Thymus (tissue), 11 donors: ENCODE measurements at regions not wholly inside any gene's neighbourhood (a gene's known extent, or its start where the extent isn't known, plus 50 kb on each side); places are given as distances from the start of the nearest gene placed in this dataset.
"Not testable (repeated sequence)": the region's sequence is repeated elsewhere in the genome, so short reads cannot be mapped to it uniquely, and the experiment has no call there.

Experiments
- DNase-seq, 9 donors: peaks; one replicate each; pipeline ENCODE4 v3.0.0-alpha.2; 2013; ENCODE audit warnings: low spot score in 9 of 9, low read depth in 6 of 9, missing footprints in 1 of 9
- H3K27ac ChIP-seq, 2 donors: one replicate each; pipeline ENCODE4 v1.5.1; 2013; ENCODE audit warnings: control low read depth in 1 of 2, low read depth in 1 of 2, low read length in 1 of 2, mild to moderate bottlenecking in 1 of 2, moderate library complexity in 1 of 2
- H3K27me3 ChIP-seq, 2 donors: one replicate each; pipeline ENCODE4 v1.5.1; 2013; ENCODE audit warnings: low read length in 1 of 2; ENCODE audit not compliant: control insufficient read depth in 2 of 2, insufficient read depth in 1 of 2
- H3K36me3 ChIP-seq, 2 donors: one replicate each; pipeline ENCODE4 v1.5.1; 2013; ENCODE audit warnings: low read length in 1 of 2, mild to moderate bottlenecking in 1 of 2, moderate library complexity in 1 of 2; ENCODE audit not compliant: control insufficient read depth in 2 of 2, insufficient read depth in 2 of 2
- H3K4me1 ChIP-seq, 2 donors: one replicate each; pipeline ENCODE4 v1.5.1; 2013; ENCODE audit warnings: low read length in 2 of 2; ENCODE audit not compliant: control insufficient read depth in 2 of 2, insufficient read depth in 2 of 2
- H3K4me3 ChIP-seq, 2 donors: one replicate each; pipeline ENCODE4 v1.5.1; 2013; ENCODE audit warnings: low read length in 2 of 2, control low read depth in 1 of 2, mild to moderate bottlenecking in 1 of 2
- H3K9me3 ChIP-seq, 2 donors: one replicate each; pipeline ENCODE4 v1.5.1; 2013; ENCODE audit warnings: low read length in 1 of 2, mild to moderate bottlenecking in 1 of 2; ENCODE audit not compliant: control insufficient read depth in 2 of 2, insufficient read depth in 1 of 2
- WGBS: extraction: QIAGEN DNeasy Blood & Tissue Kit; methylation state at CpG from one replicate; pipeline ENCODE4 v1.1.7; 2013; 5-methylcytosine and 5-hydroxymethylcytosine counted together
- donor health status: healthy.

DNA sequence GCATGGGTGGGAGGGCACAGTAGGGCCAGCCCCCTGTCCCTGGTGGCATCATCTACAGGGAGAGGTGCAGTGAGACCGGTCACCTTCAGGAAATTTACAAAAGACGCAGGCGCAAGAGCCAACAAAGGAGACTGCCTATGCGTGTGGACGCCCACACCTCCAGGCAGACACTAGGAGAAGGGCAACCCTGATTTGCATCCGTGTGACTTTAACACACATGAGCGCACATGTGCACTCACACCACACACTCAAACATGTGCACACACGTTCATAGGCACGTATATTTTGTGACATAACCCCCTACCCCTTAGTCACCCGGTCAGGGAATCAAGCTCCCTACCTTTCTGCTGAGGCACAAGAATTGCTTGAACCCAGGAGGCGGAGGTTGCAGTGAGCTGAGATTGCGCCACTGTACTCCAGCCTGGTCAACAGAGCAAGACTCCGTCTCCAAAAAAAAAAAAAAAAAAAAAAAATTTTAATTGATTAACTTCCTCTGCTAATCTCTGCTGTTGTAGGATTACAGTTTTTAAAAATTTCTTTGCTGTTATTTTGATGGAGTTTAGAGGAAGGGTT lies 84.7 kb upstream of the SLC25A33 start:
- 96% methylated on average over 13 of the region's 13 CpGs for WGBS
- Histone ChIP-seq H3K27me3 (peaks cover 0 to 2% of the 10 kb centered on the region in 2 donors), H3K36me3 (no peaks in the 10 kb centered on the region), H3K4me3 (no peak overlapping the region), H3K9me3 (peaks cover 0 to 8% of the 10 kb centered on the region in 2 donors), H3K27ac (no peak overlapping the region), H3K4me1 (peaks cover 2 to 6% of the 10 kb centered on the region in 2 donors)
- DNase-seq: no peak

DNA sequence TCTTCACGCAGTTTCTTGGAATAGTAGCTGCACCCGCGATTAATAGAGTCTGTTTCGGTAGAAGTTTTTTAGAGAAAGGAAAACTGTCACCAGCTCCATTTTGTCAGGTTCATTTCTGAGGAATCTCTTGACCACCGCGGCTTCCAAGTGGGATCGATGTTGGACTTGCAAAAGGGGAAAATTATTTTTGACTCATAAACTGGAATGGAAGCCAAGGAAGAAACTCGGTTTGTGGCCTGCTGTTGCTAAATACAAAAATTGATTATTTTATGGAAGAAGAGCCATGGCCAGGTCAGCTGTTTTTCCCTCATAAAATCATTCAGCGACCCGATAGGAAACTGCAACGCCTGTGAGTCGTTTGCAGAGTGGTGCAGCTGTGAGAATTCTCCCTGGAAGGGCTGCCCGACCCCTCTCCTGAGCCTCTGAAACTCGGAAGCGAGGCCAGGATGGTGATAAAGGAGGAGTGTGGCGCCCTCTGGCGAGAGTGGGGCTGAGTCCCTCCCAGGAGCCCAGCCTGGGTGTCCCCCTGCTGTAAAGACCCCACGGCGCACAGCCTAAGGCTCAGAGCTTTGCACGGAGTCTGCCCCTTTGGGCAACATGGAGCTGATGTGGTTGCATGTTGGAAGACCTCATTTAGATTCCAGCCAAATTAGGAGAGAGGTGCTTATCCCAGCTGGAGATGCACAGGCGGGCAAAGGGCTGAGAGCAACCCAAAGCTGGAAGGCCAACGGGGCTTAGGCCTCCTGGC lies 83.6 kb upstream of the SLC25A33 start:
- peaks cover 2 to 6% of the 10 kb centered on the region in 2 donors for H3K4me1 ChIP-seq
- peak; percentile 43 to 86 (median 70) for DNase-seq
- no peaks in the 10 kb centered on the region for H3K36me3 ChIP-seq
- peaks cover 0 to 2% of the 10 kb centered on the region in 2 donors for H3K27me3 ChIP-seq
- H3K4me3 ChIP-seq: no peak overlapping the region
- peaks cover 0 to 4% of the 10 kb centered on the region in 2 donors for H3K9me3 ChIP-seq
- 50% methylated on average over 22 of the region's 22 CpGs for WGBS
- H3K27ac ChIP-seq: no peak overlapping the region

DNA sequence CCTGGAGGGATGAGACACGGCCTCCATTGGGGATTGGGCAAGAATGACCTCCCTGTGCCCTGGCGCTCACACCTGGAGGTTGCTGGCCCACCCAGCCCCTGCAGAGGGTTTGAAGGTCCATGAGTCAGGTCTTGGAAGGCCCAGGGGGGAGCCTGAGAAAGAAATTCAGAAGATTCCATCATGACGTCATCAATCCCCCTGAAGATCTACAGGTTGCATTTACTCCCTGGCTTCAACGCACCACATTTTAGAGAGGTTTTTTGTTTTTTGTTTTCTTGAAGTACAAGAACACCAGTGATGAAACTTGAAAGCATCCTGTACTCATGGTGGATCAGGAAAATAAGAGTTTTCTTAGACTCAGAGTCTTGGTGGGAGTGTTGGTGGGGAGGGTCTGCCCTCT lies 82.4 kb upstream of the SLC25A33 start:
- Histone ChIP-seq H3K27ac (no peak overlapping the region), H3K4me3 (no peak overlapping the region), H3K36me3 (no peaks in the 10 kb centered on the region), H3K9me3 (peaks cover 0 to 4% of the 10 kb centered on the region in 2 donors), H3K4me1 (peaks cover 2 to 6% of the 10 kb centered on the region in 2 donors), H3K27me3 (peaks cover 0 to 2% of the 10 kb centered on the region in 2 donors)
- WGBS: 94% methylated on average over 4 of the region's 4 CpGs
- DNase-seq: no peak

DNA sequence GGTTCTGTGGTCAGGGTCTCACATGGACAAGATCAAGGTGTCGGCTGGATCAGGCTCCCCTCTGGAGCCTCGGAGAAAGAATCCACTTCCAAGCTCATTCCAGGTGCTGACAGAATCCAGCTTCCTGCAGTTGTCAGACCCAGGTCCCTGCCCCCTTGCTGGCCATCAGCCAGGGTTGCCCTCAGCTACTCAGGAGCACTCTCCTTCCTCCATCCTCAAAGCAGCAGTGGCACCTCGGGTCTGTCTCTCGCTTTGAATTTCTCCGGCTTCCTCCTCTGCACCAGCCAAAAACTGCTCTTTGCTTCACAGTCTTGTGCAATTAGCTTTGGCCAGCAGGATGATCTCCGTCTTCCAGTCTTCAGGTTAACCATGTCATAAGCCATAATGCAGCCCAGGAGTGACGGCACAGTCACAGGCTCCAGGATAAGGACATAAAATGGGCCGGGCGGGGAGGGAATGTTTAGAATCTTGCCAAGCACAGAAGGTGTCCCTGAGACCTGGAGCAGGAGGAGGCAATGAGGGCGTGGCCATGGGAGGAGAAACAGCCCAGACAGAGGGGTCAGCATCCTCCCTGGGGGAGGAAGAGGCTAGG lies 79.4 kb upstream of the SLC25A33 start:
- no peak for DNase-seq
- H3K27ac ChIP-seq: no peak overlapping the region
- WGBS: 86% methylated on average over 10 of the region's 10 CpGs

DNA sequence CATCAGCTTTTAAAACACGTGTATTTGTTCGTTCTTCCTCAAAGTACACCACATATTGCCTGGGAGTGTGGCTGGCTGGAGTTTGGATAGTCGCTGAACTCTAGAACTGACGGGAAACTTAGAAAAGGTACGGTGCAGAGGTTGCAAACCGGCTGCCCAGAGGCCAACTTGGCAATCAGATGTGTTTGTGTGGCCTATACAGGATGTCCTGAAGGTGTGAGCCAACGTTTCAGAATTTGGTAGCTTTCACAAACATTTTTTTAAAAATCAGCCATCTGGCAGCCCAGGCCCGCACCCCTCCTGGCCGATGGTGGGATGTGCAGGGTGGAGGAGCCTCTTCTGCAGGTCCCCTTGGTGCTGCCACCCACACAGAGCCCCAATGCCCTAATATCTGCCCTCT lies 73.6 kb upstream of the SLC25A33 start:
- H3K4me3 ChIP-seq: no peak overlapping the region
- DNase-seq: no peak
- H3K36me3 ChIP-seq: no peaks in the 10 kb centered on the region
- peaks cover 0 to 18% of the 10 kb centered on the region in 2 donors for H3K27me3 ChIP-seq
- H3K4me1 ChIP-seq: no peaks in the 10 kb centered on the region
- WGBS: 60% methylated on average over 9 of the region's 9 CpGs
- no peak overlapping the region for H3K27ac ChIP-seq
- no peaks in the 10 kb centered on the region for H3K9me3 ChIP-seq

More for the DNA sequence above, 79.4 kb upstream of the SLC25A33 start:
- no peaks in the 10 kb centered on the region for H3K36me3 ChIP-seq
- no peak overlapping the region for H3K4me3 ChIP-seq
- peaks cover 2 to 6% of the 10 kb centered on the region in 2 donors for H3K4me1 ChIP-seq
- peaks cover 0 to 4% of the 10 kb centered on the region in 2 donors for H3K9me3 ChIP-seq
- H3K27me3 ChIP-seq: peaks cover 0 to 2% of the 10 kb centered on the region in 2 donors

DNA sequence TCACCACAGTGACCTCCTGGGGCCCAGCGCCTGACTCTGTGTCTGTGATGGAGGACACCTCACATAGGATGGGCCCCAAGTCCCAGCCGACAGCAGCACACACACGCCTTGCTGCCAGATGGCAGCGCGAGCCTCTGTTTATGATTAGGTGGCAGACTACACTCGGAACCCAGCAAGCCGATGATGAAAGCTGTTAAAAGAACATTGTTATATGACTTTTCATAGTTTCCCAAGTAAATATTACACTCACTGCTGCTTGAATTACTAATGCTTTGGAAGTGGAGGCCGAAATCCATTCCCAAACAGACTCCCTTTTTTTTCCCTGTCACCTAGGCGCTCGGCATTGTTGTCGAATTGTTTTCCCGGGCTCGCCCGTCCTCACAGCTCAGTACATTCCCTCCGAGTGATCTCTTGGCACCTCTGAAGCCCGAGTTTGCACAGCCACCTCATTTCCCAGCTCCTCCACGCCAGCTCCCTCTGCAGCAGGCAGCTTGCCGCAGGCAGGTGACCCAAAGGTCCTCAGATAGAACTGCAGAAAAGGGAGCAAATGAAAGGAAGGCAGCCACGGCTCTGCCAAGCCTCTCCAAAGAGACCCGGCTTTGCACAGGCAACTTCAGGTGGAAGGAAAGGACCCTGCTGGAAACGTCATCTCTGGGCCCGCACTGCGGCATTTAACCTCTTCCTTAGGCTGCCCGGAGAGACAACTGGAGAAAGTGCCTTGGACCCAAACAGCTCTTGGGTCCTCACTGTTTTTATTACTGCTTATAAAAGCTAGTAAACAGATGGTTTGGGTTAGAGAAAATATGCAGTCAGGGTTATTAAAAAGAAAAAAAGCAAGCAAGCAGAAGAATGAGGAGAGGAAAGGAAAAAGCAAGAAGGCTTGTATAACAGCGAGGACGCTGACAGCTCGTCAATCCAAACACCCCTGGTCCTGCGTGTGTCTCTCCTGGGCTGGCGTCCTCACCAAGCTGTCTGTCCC lies 72.2 kb upstream of the SLC25A33 start:
- Histone ChIP-seq H3K4me1 (no peaks in the 10 kb centered on the region), H3K27me3 (peaks cover 4 to 27% of the 10 kb centered on the region in 2 donors), H3K36me3 (no peaks in the 10 kb centered on the region), H3K27ac (no peak overlapping the region), H3K4me3 (no peak overlapping the region), H3K9me3 (no peaks in the 10 kb centered on the region)
- WGBS: 92% methylated on average over 29 of the region's 29 CpGs
- DNase-seq: no peak

DNA sequence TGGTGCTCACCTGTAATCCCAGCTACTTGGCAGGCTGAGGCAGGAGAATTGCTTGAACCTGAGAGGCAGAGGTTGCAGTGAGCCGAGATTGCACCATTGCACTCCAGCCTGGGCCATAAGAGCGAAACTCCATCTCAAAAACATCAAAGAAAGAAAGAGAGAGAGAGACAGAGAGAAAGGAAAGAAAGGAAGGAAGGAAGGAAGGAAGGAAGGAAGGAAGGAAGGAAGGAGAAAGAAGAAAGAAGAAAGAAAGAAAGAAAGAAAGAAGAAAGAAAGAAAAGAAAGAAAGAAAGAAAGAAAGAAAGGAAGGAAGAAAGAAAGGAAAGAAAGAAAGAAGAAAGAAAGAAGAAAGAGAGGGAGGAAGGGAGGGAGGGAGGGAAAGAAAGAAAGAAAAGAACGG lies 69.4 kb upstream of the SLC25A33 start:
- WGBS: 95% methylated on average over 3 of the region's 3 CpGs

DNA sequence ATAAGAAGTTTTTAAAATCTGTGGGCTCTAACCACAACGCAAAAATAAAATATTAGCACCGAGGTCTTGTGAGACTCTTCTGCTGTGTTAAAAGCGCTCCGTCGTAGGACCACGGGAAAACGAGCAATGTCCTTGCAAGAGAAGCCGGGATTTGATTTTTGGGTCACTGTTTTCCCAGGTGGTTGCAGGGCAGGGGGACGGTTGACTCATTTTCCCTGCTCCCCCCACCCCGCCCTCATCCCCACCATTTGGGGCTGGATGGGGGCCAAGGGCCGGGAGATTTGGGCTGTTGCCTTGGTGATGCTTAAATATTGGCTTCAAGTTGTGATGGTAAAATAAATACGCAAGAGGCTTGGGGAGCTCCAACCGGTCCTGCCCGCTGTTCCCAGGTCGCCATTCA lies 67.6 kb upstream of the SLC25A33 start:
- Histone ChIP-seq H3K27ac (no peak overlapping the region), H3K4me1 (no peaks in the 10 kb centered on the region), H3K36me3 (no peaks in the 10 kb centered on the region), H3K27me3 (peaks cover 4 to 50% of the 10 kb centered on the region in 2 donors), H3K9me3 (peaks cover 0 to 5% of the 10 kb centered on the region in 2 donors), H3K4me3 (no peak overlapping the region)
- no peak for DNase-seq
- WGBS: 84% methylated on average over 15 of the region's 15 CpGs

More for the DNA sequence above, 69.4 kb upstream of the SLC25A33 start:
- not testable (repeated sequence) for H3K27ac ChIP-seq, H3K9me3 ChIP-seq, H3K36me3 ChIP-seq, DNase-seq, H3K4me1 ChIP-seq, H3K4me3 ChIP-seq
- peaks cover 4 to 44% of the 10 kb centered on the region in 2 donors for H3K27me3 ChIP-seq
